Lower leg skin (tissue), 3 donors: ENCODE measurements at regions not wholly inside any gene's neighbourhood (a gene's known extent, or its start where the extent isn't known, plus 50 kb on each side); places are given as distances from the start of the nearest gene placed in this dataset.

ENCODE experiments used
- CTCF ChIP-seq, 3 donors: fragments of 450-650 bp; IDR thresholded peaks; one replicate each; pipeline ENCODE4 v1.5.1; 2016; ENCODE audit warnings: antibody characterized with exemption in 3 of 3, mild to moderate bottlenecking in 3 of 3, moderate library complexity in 2 of 3
- POLR2A ChIP-seq, 2 donors: fragments of 450-650 bp; IDR thresholded peaks; one replicate each; pipeline ENCODE4 v1.6.1; 2016 to 2017; ENCODE audit warnings: antibody characterized with exemption in 2 of 2, mild to moderate bottlenecking in 1 of 2, moderate library complexity in 1 of 2

DNA sequence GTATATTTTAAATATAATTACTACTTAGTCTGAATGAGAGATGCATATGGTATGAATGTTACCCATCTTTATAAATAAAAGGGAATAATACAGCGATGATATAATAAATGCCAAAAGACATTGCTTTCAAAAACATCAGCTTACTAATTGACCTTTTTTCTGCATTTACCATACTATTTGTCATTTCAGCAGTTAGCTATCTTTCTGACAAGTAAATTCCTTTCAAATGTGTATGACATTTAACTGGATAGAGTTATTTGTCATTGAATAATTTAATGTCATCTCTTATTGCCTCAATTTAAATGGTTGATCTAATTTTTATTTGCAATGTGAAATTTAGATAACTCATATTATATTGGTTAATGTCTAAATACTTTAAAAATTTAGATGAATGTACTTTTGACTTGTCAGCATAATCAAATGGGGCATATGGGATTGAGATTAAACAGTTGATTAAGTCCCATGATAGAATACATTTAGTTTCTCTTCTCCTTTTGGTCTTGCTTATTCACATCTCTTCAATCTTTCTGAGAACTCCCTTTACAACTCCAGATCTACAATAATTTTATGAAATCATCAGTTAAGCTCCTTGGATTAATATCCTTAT lies 350.9 kb downstream of the PCDH18 start:
- TF ChIP-seq CTCF (IDR thresholded peaks at IDR 0.05) (no peak), POLR2A (IDR thresholded peaks at IDR 0.05) (no peak)
